Retina (tissue), 1 donor: ENCODE measurements at regions not wholly inside any gene's neighbourhood (a gene's known extent, or its start where the extent isn't known, plus 50 kb on each side); places are given as distances from the start of the nearest gene placed in this dataset.
A peak's percentile ranks its signal among the peaks of the same experiment; 100 is the strongest.
"Not testable (repeated sequence)": the region's sequence is repeated elsewhere in the genome, so short reads cannot be mapped to it uniquely, and the experiment has no call there.

Source experiments
- DNase-seq: peaks from one replicate; pipeline ENCODE4 v3.0.0-alpha.2; 2016

GRCh38 chr15:69879963-69880362 lies 217.8 kb downstream of the TLE3 start:
- DNase-seq: not testable (repeated sequence)

- DNase-seq: no peak
These were observed 217.0 kb downstream of the TLE3 start for GRCh38 chr15:69880571-69881301.

- no peak for DNase-seq
These were observed 216.4 kb downstream of the TLE3 start for GRCh38 chr15:69881302-69881670.

- no peak for DNase-seq
These were observed 216.0 kb downstream of the TLE3 start for GRCh38 chr15:69881766-69882165.

- no peak for DNase-seq
These were observed 214.4 kb downstream of the TLE3 start for GRCh38 chr15:69883306-69883705.

GRCh38 chr15:69885173-69885955 lies 212.4 kb downstream of the TLE3 start:
- DNase-seq: peak; percentile 88

GRCh38 chr15:69887009-69887408 lies 210.7 kb downstream of the TLE3 start:
- DNase-seq: no peak

GRCh38 chr15:69887553-69887952 lies 210.2 kb downstream of the TLE3 start:
- no peak for DNase-seq

GRCh38 chr15:69888406-69888805 lies 209.3 kb downstream of the TLE3 start:
- DNase-seq: no peak

- peak; percentile 89 for DNase-seq
These were observed 206.6 kb downstream of the TLE3 start for GRCh38 chr15:69891070-69891536.

- no peak for DNase-seq
These were observed 206.1 kb downstream of the TLE3 start for GRCh38 chr15:69891606-69892005.

- no peak for DNase-seq
These were observed 205.4 kb downstream of the TLE3 start for GRCh38 chr15:69892351-69892750.

- no peak for DNase-seq
These were observed 204.6 kb downstream of the TLE3 start for GRCh38 chr15:69893086-69893485.

- peak; percentile 84 for DNase-seq
These were observed 203.9 kb downstream of the TLE3 start for GRCh38 chr15:69893863-69894262.

- no peak for DNase-seq
These were observed 202.5 kb downstream of the TLE3 start for GRCh38 chr15:69895202-69895601.

- DNase-seq: no peak
These were observed 201.1 kb downstream of the TLE3 start for GRCh38 chr15:69896606-69897005.

- DNase-seq: no peak
These were observed 200.7 kb downstream of the TLE3 start for GRCh38 chr15:69897061-69897460.

GRCh38 chr15:69897471-69898237 lies 200.1 kb downstream of the TLE3 start:
- DNase-seq: no peak

GRCh38 chr15:69898243-69898642 lies 199.5 kb downstream of the TLE3 start:
- no peak for DNase-seq

GRCh38 chr15:69902414-69903062 lies 195.2 kb downstream of the TLE3 start:
- DNase-seq: no peak

GRCh38 chr15:69903470-69904469 lies 193.9 kb downstream of the TLE3 start:
- no peak for DNase-seq
